Stimulated activated CD8-positive, alpha-beta memory T cell treated with anti-CD3 and anti-CD28 coated beads, Interleukin-12 subunit alpha, Interleukin-12 subunit beta, amount 100 ng/mL, for 1 hour (primary cell): ENCODE measurements at regions not wholly inside any gene's neighbourhood (a gene's known extent, or its start where the extent isn't known, plus 50 kb on each side); places are given as distances from the start of the nearest gene placed in this dataset.

Experiments used
- DNase-seq: peaks from one replicate; pipeline ENCODE4 v3.0.0-alpha.2; 2020; ENCODE audit warnings: low read depth

DNA sequence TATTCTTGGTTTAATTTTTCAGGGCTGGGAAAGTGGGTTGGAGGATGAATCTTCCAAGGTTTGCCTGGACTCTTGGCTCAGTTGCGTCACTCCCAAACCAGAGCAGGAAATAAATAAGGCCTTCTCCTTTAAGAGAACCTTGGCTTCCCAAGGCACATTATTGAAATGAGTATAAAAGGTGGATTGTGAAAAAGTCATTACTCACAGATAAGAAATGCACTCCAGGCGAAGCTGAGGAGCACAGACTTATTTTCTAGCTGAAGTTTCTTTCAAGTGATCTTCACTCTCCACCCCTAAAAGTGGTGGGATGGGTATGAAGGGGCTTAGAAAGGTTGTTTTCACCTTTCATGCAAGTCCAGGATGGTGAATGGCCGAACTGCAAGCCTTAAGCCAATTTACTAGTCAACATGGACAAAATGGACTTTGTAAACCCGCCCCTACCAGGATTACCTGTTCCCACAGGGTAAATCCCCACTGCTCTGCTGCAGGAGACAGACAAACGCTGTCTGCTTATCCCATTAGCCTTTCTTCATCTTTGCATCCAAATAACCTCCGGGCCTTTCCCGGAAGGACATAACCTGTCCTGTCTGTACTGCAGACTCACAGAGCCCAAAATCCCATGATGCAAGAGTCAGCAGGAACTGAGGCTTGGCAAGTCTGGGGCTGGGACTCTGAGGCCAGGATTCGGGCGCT is 207.6 kb downstream of the BCL11B start:
- DNase-seq: no peak

DNA sequence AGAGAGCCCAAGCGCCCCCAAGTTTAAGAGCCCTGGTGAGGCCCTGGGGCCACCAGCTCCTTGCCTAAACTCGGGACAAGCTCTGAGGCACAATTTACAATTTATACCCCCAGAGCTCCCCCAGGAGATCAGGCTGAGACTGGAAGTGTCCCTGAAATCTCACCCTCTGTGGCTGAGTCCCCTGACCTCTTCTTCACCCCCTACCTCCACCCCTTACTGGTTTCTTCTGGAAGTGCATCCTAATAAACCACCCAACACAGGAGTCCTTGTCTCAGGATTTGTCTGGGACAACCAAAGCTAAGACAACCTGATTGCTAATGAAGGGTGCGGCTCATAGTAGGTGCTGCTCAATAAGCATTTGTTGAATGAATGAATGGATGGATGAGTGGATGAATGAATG is 206.4 kb downstream of the BCL11B start:
- no peak for DNase-seq

- no peak for DNase-seq
These were observed 205.6 kb downstream of the BCL11B start for GRCh38 chr14:99066378-99066777.

DNA sequence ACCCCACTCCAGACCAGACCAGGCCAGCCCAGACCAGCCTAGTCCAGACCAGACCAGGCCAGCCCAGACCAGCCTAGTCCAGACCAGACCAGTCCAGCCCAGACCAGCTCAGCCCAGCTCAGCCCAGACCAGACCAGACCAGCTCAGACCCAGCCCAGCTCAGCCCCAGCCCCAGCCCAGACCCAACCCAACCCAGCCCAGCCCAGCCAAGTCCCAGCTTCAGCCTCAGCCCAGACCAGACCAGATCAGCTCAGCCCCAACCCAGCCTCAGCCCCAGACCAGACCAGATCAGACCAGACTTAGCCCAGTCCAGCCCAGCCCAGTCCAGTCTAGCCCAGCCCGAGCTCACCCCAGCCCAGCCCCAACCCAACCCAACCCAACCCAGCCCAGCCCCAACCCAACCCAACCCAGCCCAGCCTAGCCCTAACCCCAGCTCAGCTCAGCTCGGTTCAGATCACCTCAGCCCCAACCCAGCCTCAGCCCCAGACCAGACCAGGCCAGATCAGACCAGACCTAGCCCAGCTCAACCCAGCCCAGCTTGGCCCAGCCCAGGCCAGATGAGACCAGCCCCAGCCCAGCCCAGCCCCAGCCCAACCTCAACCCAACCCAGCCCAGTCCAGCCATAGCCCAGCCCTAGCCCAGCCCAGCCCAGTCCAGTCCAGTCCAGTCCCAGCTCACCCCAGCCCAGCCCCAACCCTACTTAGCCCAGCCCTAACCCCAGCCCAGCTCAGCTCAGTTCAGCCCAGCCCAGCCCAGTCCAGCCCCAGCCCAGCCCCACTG is 204.7 kb downstream of the BCL11B start:
- no peak for DNase-seq

- no peak for DNase-seq
These were observed 204.1 kb downstream of the BCL11B start for GRCh38 chr14:99067927-99068326.

DNA sequence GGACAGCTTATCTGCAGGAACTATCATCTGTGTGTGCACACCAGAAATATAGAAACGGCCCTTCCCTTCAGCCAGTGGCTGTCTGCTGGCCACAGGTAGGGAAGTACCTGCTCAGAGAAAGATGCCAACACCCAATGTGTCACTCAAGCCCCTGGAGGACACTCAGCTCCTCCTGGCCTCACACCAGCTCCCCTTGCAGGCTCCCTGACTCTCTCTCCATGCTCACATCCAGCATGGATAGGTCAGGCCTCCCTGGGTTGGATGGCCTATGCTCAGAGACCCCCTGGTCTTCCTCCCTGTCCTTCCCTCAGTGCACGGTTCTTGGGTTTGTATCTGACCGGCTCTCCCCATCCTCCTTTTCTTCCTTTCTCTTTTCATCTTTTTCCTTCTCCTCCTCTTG is 202.1 kb downstream of the BCL11B start:
- no peak for DNase-seq

DNA sequence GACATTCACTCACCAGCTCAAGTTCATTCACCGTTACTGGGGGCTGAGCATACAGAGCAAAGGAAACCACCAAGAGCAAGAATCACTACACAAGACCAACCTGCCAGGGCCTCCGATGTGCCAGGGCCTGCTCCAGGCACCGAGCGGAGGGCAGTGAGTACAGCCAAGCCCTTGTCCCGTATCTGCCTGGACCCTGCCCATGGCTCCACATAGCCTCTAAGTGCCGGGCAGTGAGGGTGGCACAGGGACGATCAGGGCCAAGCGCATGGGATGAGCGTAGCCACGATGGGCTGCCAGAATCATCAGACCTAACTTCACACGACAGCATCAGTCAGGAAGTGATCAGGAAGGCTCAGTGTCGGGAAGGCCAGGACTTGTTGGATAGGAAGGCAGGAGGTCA is 199.6 kb downstream of the BCL11B start:
- DNase-seq: no peak

DNA sequence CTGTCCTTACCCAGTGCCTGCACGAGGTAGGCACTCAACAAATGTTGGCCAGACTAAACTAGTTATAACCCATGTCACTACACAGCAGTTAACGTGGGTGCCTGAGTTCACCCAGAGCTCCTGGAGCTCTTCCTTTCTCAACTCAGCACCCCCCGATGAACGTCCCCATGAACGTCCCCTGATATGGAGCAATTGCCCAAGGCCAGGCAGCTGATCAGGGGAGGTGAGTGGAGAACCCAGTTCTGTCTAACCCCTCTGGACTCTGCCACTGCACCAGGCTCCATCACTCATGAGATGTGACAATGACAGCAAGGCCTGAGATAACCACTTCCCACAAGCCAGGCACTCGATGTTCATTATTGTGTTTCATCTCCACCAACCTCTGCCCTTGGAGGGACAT is 199.0 kb downstream of the BCL11B start:
- no peak for DNase-seq

- DNase-seq: no peak
These were observed 198.6 kb downstream of the BCL11B start for GRCh38 chr14:99073431-99073830.

GRCh38 chr14:99075061-99075460 is 196.9 kb downstream of the BCL11B start:
- DNase-seq: no peak

GRCh38 chr14:99075771-99076375 is 196.1 kb downstream of the BCL11B start:
- no peak for DNase-seq

DNA sequence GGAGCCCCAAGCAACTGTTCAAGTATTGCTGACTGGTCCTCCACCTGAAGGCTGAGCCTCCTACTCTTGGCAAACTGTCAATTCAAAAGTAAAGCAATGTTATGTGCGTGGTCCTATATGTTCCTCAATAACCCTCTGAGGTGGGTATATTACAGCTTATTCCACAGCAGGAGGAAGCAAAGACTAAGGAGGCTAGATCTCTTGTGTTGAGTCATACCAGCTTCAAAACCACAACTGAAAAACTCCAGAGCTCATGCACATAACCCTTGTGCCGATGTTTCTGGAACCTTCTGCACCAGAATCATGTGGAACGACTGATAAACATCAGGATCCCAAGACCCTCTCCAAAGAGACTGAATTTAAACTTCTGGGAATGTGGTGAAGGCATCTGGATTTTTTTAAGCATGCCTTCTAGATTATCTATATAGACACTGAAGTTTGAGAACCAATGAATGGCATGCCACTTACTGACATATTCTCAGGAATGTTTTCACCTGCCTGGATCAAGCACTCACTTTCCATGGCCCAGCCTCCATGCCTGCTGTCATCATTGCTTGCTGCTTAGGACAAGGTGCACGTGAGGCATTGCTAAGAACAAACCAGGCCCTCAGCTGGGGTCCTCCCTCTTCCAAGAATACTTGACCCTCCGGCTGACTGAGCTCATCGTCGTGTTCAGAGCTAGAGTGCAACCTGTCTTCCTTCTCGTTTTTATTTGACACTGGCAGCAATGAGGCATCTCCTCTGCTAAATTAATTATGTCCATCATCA is 194.7 kb downstream of the BCL11B start:
- DNase-seq: no peak

GRCh38 chr14:99077844-99078236 is 194.2 kb downstream of the BCL11B start:
- no peak for DNase-seq

GRCh38 chr14:99078426-99078825 is 193.6 kb downstream of the BCL11B start:
- no peak for DNase-seq

- DNase-seq: no peak
These were observed 192.8 kb downstream of the BCL11B start for GRCh38 chr14:99079061-99079727.

- DNase-seq: no peak
These were observed 191.7 kb downstream of the BCL11B start for GRCh38 chr14:99080306-99080705.

- DNase-seq: no peak
These were observed 190.7 kb downstream of the BCL11B start for GRCh38 chr14:99081156-99081765.

DNA sequence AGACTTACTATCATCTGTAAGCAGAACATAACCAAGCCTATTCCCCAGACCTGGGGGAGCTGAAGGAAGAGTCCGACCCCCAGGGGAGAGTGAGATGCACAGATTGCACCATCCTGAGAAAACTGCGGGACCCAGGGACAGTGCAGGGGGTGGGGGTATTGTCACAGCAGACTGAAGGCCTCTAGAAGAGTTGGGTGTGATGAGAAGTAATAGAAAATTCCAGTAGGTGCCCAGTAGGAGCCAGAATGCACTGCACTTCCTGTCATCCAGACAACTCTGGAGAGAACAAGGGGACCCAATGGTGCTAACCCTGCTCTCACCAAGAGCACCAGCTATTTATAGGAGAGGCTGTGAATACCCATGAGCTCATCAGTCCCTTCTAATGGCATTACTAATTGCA is 190.1 kb downstream of the BCL11B start:
- no peak for DNase-seq

GRCh38 chr14:99093532-99094517 is 178.2 kb downstream of the BCL11B start:
- DNase-seq: no peak

DNA sequence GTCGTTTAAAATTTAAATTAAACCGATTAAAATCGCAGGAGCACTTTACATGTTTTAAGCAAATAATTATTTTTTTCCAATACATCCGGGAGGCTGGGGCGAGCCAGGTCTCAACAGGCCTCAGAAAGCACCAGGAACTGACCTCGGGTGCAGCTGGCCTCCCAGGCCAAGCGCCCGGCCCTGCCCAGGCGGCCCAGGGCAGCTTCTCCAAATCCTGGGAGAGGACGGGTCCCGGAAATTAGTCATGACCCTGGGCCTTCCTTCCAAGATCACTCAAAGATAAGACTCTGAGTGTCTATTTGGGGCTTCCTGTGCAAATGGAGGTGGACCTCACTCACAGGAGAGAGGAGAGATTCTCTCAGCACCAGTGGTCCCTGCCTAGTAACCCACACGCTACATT is 177.1 kb downstream of the BCL11B start:
- no peak for DNase-seq
